NCI-H1436 (cell line): ENCODE measurements at regions not wholly inside any gene's neighbourhood (a gene's known extent, or its start where the extent isn't known, plus 50 kb on each side); places are given as distances from the start of the nearest gene placed in this dataset.
A peak's percentile ranks its signal among the peaks of the same experiment; 100 is the strongest.

Experiments
- DNase-seq: peaks from one replicate; lab custom pipeline; 2025; lab: John Stamatoyannopoulos, UW

GRCh38 chr13:94968757-94969086, 256.4 kb upstream of the SOX21 start:
- no peak for DNase-seq

DNA sequence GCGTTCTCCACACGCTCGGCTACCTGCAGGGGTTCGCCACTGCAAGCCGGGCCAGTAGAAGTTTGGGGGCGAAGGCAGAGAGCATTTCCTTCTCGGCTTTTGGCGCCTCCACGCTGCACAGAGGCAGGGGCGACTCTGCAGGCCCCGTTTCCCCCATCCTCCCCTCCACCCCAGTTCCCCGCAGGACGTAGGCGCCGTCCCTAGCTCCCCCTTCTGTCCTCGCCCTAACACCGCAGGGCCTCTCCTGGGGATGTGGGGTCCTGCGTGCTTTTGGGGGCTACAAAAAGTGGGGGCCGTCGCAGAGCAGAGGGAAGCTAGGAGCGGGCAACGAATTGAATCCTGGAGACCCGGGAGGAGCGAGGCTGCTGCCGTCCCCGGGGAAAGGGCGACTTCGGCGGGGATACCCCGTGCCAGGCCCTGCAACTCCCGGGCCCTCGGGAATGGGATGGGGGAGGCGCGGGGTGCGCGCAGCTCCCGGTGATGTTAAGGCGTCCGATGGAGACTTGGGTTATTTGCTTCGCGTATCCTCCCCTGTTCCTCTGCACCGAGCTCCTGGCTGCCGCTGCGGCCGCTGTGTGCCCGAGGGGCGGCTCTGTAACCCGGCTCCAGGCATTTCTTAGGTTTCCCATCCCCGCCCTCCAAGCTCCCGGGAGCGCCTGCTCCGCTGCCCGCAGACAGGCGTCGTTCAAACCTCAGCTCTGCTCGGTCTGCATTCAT, 255.9 kb upstream of the SOX21 start:
- DNase-seq: peak; percentile 47

- DNase-seq: peak; percentile 16
Measured at GRCh38 chr13:94967183-94968039, 255.1 kb upstream of the SOX21 start.

- peak; percentile 49 for DNase-seq
Measured at GRCh38 chr13:94966422-94966955, 254.1 kb upstream of the SOX21 start.

DNA sequence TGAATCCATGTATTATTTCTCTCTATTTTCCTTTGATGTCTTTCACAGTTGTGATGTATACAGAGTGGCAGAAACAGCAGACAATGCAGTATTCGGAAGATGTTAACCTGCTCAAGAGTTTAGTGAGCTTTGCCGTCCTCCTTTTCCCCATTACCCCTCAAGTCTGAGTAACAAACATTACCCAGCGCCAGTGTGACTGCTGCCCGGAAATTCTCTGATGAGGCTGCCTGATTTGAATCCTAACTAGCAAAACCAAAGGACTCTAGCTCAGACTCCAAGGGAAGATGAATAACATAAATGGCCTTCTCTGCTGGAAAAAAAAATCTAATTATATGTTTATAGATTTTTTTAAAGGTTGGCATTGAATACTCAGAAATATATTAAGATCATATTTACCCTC, 247.3 kb upstream of the SOX21 start:
- DNase-seq: no peak

GRCh38 chr13:94956417-94957110, 244.2 kb upstream of the SOX21 start:
- DNase-seq: no peak

- no peak for DNase-seq
Measured at GRCh38 chr13:94952787-94953186, 240.4 kb upstream of the SOX21 start.

DNA sequence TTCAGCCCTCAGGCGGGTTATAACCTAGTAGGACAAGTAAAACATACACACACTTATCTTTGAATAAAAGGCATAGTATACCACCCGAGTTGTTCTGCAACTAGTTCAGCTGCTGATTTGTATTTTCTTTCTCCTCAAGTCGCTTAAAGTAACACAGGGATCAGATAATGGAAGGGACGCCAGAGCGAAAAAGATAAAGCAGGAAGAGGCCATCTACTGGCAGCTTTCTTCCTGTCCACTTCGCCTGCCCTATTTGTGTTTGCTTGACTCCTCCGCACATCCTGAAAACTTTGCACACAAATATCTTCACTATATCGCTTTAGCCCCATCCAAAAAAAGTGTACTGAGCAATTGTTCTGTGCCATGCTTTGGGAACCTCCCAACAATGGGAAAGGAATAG, 238.0 kb upstream of the SOX21 start:
- no peak for DNase-seq

DNA sequence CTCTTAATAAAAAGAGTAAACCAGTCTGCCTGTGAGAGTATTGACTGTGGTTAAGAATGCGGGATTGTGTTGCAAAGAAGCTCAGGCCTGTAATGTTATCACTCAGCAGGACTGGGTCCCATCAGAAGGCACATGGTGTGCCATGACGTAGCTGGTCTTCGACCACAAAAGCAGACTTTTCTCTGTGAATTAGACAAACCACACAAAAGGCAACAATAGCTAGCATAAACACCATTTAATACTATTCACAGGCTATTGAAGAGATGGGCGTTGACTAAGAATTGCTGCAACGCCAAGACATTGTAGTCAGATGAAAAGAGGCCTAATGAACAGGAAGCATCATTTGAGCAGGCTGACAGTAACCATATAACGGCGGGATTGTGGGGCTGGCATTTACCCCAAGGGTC, 235.6 kb upstream of the SOX21 start:
- DNase-seq: peak; percentile 28

DNA sequence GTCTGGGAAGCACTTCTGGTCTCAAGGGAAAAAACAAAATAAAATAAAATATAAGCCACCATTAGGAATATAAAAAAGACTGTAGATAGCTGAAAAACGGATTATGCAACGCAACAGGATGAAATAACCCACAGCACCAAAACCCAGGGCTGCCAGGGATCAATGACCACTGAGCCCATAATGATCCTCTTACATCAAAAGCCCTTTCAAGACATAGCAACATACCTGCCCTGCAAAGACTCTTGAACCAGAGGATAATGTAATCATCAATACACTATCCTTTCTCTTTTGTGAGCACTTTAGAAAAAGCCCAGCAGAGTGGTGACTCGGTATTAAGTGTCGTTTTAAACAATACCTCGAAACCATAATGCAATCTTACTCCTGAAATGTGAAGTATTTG, 235.0 kb upstream of the SOX21 start:
- DNase-seq: peak; percentile 7

GRCh38 chr13:94946039-94946438, 233.7 kb upstream of the SOX21 start:
- no peak for DNase-seq

- DNase-seq: no peak
Measured at GRCh38 chr13:94938124-94938523, 225.8 kb upstream of the SOX21 start.

- DNase-seq: no peak
Measured at GRCh38 chr13:94936633-94937032, 224.3 kb upstream of the SOX21 start.

DNA sequence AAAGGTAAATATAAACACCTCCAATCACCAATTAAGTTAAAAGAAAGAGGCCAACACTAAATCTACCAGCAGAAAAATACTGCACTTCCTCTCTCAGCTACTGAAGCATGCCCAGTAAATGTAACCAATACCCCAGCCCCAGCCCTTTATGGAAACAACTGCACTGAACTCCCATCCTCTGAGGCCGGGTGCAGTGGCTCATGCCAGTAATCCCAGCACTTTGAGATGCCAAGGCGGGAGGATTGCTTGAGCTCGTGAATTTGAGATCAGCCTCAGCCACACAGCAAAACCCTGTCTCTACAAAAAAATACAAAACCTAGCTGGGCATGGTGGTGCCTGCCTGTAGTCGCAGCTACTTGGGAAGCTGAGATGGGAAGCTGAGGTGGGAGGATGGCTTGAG, 221.6 kb upstream of the SOX21 start:
- no peak for DNase-seq

- no peak for DNase-seq
Measured at GRCh38 chr13:94933230-94933751, 220.9 kb upstream of the SOX21 start.

DNA sequence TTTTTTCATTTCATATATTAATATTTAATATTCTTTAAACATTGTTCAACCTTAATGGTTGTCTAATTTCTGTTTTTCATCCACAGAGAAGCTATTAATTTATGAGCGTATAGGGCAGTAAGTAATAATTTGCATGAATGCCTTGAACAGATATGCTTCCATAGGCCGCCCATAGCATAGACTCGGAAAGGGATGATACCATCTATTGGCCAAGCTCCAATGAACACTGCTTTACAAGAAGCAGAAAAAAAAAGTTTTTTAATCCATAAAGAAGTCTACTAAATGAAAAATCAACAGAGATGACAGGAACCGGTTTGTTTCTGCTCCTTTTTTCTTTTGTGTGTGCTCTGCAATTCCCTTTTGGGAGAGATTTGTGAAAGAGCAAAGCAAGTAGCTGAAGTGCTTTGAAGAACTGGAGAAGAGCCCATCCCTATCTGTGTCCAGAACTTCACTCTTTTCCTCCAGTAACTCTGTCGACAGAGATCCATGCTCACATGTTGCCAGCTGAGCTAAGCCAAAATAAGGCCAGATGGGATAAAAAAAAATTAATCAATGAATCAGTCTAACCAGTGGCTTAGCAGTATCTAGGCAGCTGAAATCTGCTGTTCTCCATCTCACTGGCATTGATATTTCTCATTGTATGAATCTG, 215.9 kb upstream of the SOX21 start:
- no peak for DNase-seq

DNA sequence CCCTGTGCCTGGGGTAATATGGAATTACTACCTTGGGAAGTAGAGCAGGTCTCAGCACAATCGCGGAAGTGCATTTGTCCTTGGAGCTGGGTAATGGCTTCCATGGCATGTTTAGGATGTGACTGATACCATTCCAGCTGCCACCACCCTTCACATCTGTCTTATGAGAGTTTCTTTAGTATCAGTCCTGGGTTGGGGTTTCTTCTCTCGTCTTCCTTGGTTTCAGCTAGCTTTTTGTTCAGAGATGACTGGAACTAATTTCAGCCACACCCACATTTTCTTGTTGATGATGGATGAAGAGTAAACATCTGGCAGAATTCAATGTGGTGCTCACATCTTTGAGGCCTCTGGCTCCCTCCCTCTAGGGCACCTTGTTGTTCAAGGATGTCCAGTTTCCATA, 212.9 kb upstream of the SOX21 start:
- DNase-seq: no peak

GRCh38 chr13:94921181-94921580, 208.8 kb upstream of the SOX21 start:
- DNase-seq: no peak

- no peak for DNase-seq
Measured at GRCh38 chr13:94920578-94920977, 208.2 kb upstream of the SOX21 start.

GRCh38 chr13:94917824-94918223, 205.5 kb upstream of the SOX21 start:
- no peak for DNase-seq

- no peak for DNase-seq
Measured at GRCh38 chr13:94914895-94915294, 202.6 kb upstream of the SOX21 start.

- no peak for DNase-seq
Measured at GRCh38 chr13:94906605-94907004, 194.3 kb upstream of the SOX21 start.
